ENCODE measurements at regions not wholly inside any gene's neighbourhood (a gene's known extent, or its start where the extent isn't known, plus 50 kb on each side); places are given as distances from the start of the nearest gene placed in this dataset.

- no peak overlapping the region for H3K4me3 ChIP-seq (ENCODE audit: low read depth, low read length)
- H3K27me3 ChIP-seq (ENCODE audit: control insufficient read depth, insufficient read depth, low read length), result no peaks in the 10 kb centered on the region
- no peak for DNase-seq (ENCODE audit: low read depth)
- no peaks in the 10 kb centered on the region; the same call in 1 of the 2 replicates for H3K36me3 ChIP-seq (ENCODE audit: control insufficient read depth, insufficient read depth, low read length)
- ChIA-PET CTCF (interaction anchor here (0.6 to 1.1 kb wide), 2 partner anchors 224 to 338 kb away, joined by 3 read pairs; no protein-coding TSS in a partner anchor), POLR2A (no interaction called here)
- TF ChIP-seq CTCF (IDR thresholded peaks at IDR 0.05; ENCODE audit: insufficient read depth, low read depth, low read length), result no peak
Measured at GRCh38 chr13:30108913-30109237, 198.5 kb downstream of the KATNAL1 start.

- POLR2A ChIA-PET, result no interaction called here
- Histone ChIP-seq H3K4me3 (ENCODE audit: low read depth, low read length) (no peak overlapping the region), H3K27me3 (ENCODE audit: control insufficient read depth, insufficient read depth, low read length) (no peaks in the 10 kb centered on the region), H3K36me3 (ENCODE audit: control insufficient read depth, insufficient read depth, low read length) (no peaks in the 10 kb centered on the region; the same call in 1 of the 2 replicates)
- no peak for TF ChIP-seq CTCF (IDR thresholded peaks at IDR 0.05; ENCODE audit: insufficient read depth, low read depth, low read length)
- CTCF ChIA-PET, result no interaction called here
- DNase-seq (ENCODE audit: low read depth), result no peak
Measured at GRCh38 chr13:30108216-30108912, 199.0 kb downstream of the KATNAL1 start.

- CTCF ChIA-PET, result interaction anchor here (1.1 kb wide), 1 partner anchor 337 kb away, joined by 3 read pairs; no protein-coding TSS in a partner anchor
- POLR2A ChIA-PET, result no interaction called here
Measured at GRCh38 chr13:30107521-30108136, 199.7 kb downstream of the KATNAL1 start.

GRCh38 chr13:30107121-30107520, 200.2 kb downstream of the KATNAL1 start:
- POLR2A ChIA-PET, result no interaction called here
- CTCF ChIA-PET, result interaction anchor here (1.1 kb wide), 1 partner anchor 336 kb away, joined by 3 read pairs; no protein-coding TSS in a partner anchor

More at GRCh38 chr13:30107521-30108136, 199.7 kb downstream of the KATNAL1 start:
- TF ChIP-seq CTCF (IDR thresholded peaks at IDR 0.05; ENCODE audit: insufficient read depth, low read depth, low read length), result no peak
- Histone ChIP-seq H3K36me3 (ENCODE audit: control insufficient read depth, insufficient read depth, low read length) (no peaks in the 10 kb centered on the region; the same call in 1 of the 2 replicates), H3K4me3 (ENCODE audit: low read depth, low read length) (no peak overlapping the region), H3K27me3 (ENCODE audit: control insufficient read depth, insufficient read depth, low read length) (no peaks in the 10 kb centered on the region)
- no peak for DNase-seq (ENCODE audit: low read depth)

More at GRCh38 chr13:30107121-30107520, 200.2 kb downstream of the KATNAL1 start:
- DNase-seq (ENCODE audit: low read depth), result no peak
- Histone ChIP-seq H3K4me3 (ENCODE audit: low read depth, low read length) (no peak overlapping the region), H3K27me3 (ENCODE audit: control insufficient read depth, insufficient read depth, low read length) (no peaks in the 10 kb centered on the region), H3K36me3 (ENCODE audit: control insufficient read depth, insufficient read depth, low read length) (no peaks in the 10 kb centered on the region; the same call in 1 of the 2 replicates)
- TF ChIP-seq CTCF (IDR thresholded peaks at IDR 0.05; ENCODE audit: insufficient read depth, low read depth, low read length), result no peak

Measured in BJ (cell line).